HepG2 (cell line): ENCODE measurements at regions not wholly inside any gene's neighbourhood (a gene's known extent, or its start where the extent isn't known, plus 50 kb on each side); places are given as distances from the start of the nearest gene placed in this dataset.

Experiments used
- ATAC-seq: fragments of 200-7000 bp; cut with Tn5 transposase; 3 replicates; pipeline ENCODE4 v1.9.1; 2020; ENCODE audit warnings: mild to moderate bottlenecking, moderate library complexity
- BruUV-seq: library from RNA; stranded (reverse); fragments of 400-500 nt; replicated peaks from 2 replicates; lab custom pipeline; 2021; lab: Mats Ljungman, UMichigan
- CTCF ChIA-PET: fragments of 300-600 bp; formaldehyde crosslinking; extraction: SDS; loops from one replicate; lab custom pipeline; 2021; ENCODE audit warnings: low total read pairs, inconsistent platforms, low intra/inter-chr PET ratio; lab: Yijun Ruan, JAX
- POLR2A ChIA-PET: fragments of 350-600 bp; sonication (Branson Sonifier 250); formaldehyde crosslinking; loops from one replicate; lab custom pipeline; 2020; ENCODE audit warnings: antibody characterized with exemption, inconsistent platforms; lab: Yijun Ruan, JAX
- DNase-seq: peaks from one replicate; pipeline ENCODE4 v3.0.0-alpha.2; 2015; ENCODE audit warnings: low spot score
- FAIRE-seq: peaks from 3 replicates; lab custom pipeline; 2011; peaks lifted over from hg19 to GRCh38; lab: Jason Lieb, UNC
- H2AFZ ChIP-seq: one replicate; pipeline ENCODE4 v1.6.1; 2011; ENCODE audit warnings: low read length, inconsistent platforms
- H3K27ac ChIP-seq: fragments of 300-600 bp; 3 replicates; pipeline ENCODE4 v1.8.0; 2011; ENCODE audit warnings: mixed run types, mild to moderate bottlenecking, mixed read lengths, low read length, inconsistent platforms; ENCODE audit not compliant: insufficient read depth; ENCODE audit errors: extremely low read length
- H3K27me3 ChIP-seq, 2 experiments: fragments of 200-600 bp in 1 of 2; 2 replicates in 1 of 2; 3 replicates in 1 of 2; pipeline versions ENCODE4 v1.6.0 to v1.8.0; 2011; ENCODE audit warnings: low read length in 2 of 2, mild to moderate bottlenecking in 2 of 2, moderate library complexity in 2 of 2, inconsistent platforms in 1 of 2; ENCODE audit not compliant: insufficient read depth in 2 of 2, control insufficient read depth in 1 of 2
- H3K36me3 ChIP-seq, 2 experiments: fragments of 200-600 bp in 1 of 2; replicated peaks in 1 of 2; 2 replicates in 1 of 2; 3 replicates in 1 of 2; pipeline versions ENCODE4 v1.5.1 to v1.8.0; 2011; ENCODE audit warnings: low read length in 2 of 2, inconsistent platforms in 1 of 2; ENCODE audit not compliant: insufficient read depth in 2 of 2, control insufficient read depth in 1 of 2
- H3K4me1 ChIP-seq: 2 replicates; pipeline ENCODE4 v1.5.1; 2012; ENCODE audit warnings: low read length, inconsistent platforms; ENCODE audit not compliant: insufficient read depth
- H3K4me2 ChIP-seq: 2 replicates; pipeline ENCODE4 v1.6.0; 2011; ENCODE audit warnings: low read depth, low read length, inconsistent platforms
- H3K4me3 ChIP-seq, 3 experiments: fragments of 200-600 bp in 1 of 3; sonication (generic), shearing (Covaris generic) in 1 of 3; replicated peaks in 1 of 3; 2 replicates each; pipeline ENCODE4 v1.5.1; 2011 to 2016; ENCODE audit warnings: low read length in 3 of 3, inconsistent platforms in 2 of 3, low read depth in 2 of 3, mild to moderate bottlenecking in 2 of 3, control low read depth in 1 of 3, mixed read lengths in 1 of 3; ENCODE audit not compliant: insufficient read depth in 1 of 3
- H3K79me2 ChIP-seq: one replicate; pipeline ENCODE4 v1.6.1; 2011; ENCODE audit warnings: low read length, inconsistent platforms; ENCODE audit not compliant: insufficient read depth
- H3K9ac ChIP-seq: 2 replicates; pipeline ENCODE4 v1.6.0; 2011; ENCODE audit warnings: mild to moderate bottlenecking, low read depth, low read length, inconsistent platforms; ENCODE audit not compliant: insufficient read depth
- H3K9me3 ChIP-seq: 2 replicates; pipeline ENCODE4 v1.5.1; 2012; ENCODE audit warnings: mild to moderate bottlenecking, low read length
- H4K20me1 ChIP-seq: 2 replicates; pipeline ENCODE4 v1.6.0; 2011; ENCODE audit warnings: inconsistent platforms, mild to moderate bottlenecking, low read length, moderate library complexity; ENCODE audit not compliant: insufficient read depth
- ELF1 ChIP-seq: sonication (generic); formaldehyde crosslinking; IDR thresholded peaks from 2 replicates; pipeline ENCODE4 v1.4.0; 2020; ENCODE audit warnings: missing genetic modification reagents
- ZBTB25 ChIP-seq: IDR thresholded peaks from 2 replicates; pipeline ENCODE4 v1.6.1; 2018; ENCODE audit warnings: missing genetic modification reagents
- ZNF281 ChIP-seq: sonication (generic); formaldehyde crosslinking; IDR thresholded peaks from 2 replicates; pipeline ENCODE4 v1.4.0; 2020; ENCODE audit warnings: missing genetic modification reagents, borderline replicate concordance
- ZNF879 ChIP-seq: sonication (generic); formaldehyde crosslinking; IDR thresholded peaks from 2 replicates; pipeline ENCODE4 v1.8.1; 2023; ENCODE audit warnings: missing genetic modification reagents
- WGBS: methylation state at CpG from one replicate; pipeline ENCODE4 v1.1.6; 2017; ENCODE audit warnings: low lambda C conversion rate; 5-methylcytosine and 5-hydroxymethylcytosine counted together
- in situ Hi-C: cut with HindIII; loops from 2 replicates; pipeline ENCODE4 v1.10.0; 2017; ENCODE audit warnings: low pct_unique_long_range_greater_than_20kb; ENCODE audit not compliant: extremely low pct_ligation_motif_present
- intact Hi-C: fragments of 100-400 bp; cut with micrococcal nuclease; formaldehyde crosslinking; loops from one replicate; pipeline ENCODE4 v1.10.0; 2022; ENCODE audit not compliant: unreplicated experiment

- Histone ChIP-seq H3K27ac (no peak overlapping the region), H3K36me3 (no peaks in the 10 kb centered on the region), H3K9ac (no peak overlapping the region), H3K27me3 (no peaks in the 10 kb centered on the region), H3K9me3 (no peaks in the 10 kb centered on the region), H3K4me1 (peaks cover 7% of the 10 kb centered on the region; the same call in 1 of the 2 replicates)
- intact Hi-C loops (no loop called here), in situ Hi-C loops (no loop called here)
- 0% methylated on average over 1 of the region's 1 CpG for WGBS
- ATAC-seq (peak; percentile 36; the same call in 2 of the 3 replicates), DNase-seq (no peak)
- POLR2A ChIA-PET, result no interaction called here
- TF ChIP-seq ZBTB25 (CRISPR knock-in tag) (no peak), ZNF281 (CRISPR knock-in tag) (peak; percentile 71), ELF1 (no peak), ZNF879 (no peak)
- TF ChIP-seq, all 625 proteins: peak for 1
- Histone ChIP-seq H3K79me2 (no peaks in the 10 kb centered on the region), H4K20me1 (no peaks in the 10 kb centered on the region), H3K4me2 (no peak overlapping the region), H2AFZ (no peak overlapping the region), H3K4me3 (no peak overlapping the region)
- FAIRE-seq, result no peak
- BruUV-seq, result no TSS peak
- CTCF ChIA-PET, result no interaction called here
Measured at GRCh38 chr5:40453689-40454088, 226.0 kb upstream of the PTGER4 start.
